A673 (cell line): ENCODE measurements at regions not wholly inside any gene's neighbourhood (a gene's known extent, or its start where the extent isn't known, plus 50 kb on each side); places are given as distances from the start of the nearest gene placed in this dataset.

Experiments
- BruUV-seq: library from RNA; stranded (reverse); fragments of 400-500 nt; replicated peaks from 2 replicates; lab custom pipeline; 2021; lab: Mats Ljungman, UMichigan
- CTCF ChIA-PET: fragments of 300-600 bp; sonication (Branson Sonifier 250); formaldehyde crosslinking; loops from one replicate; lab custom pipeline; 2022; ENCODE audit warnings: antibody characterized with exemption; lab: Charles Lee
- POLR2A ChIA-PET: fragments of 300-600 bp; sonication (Branson Sonifier 250); formaldehyde crosslinking; loops from one replicate; lab custom pipeline; 2022; ENCODE audit warnings: antibody characterized with exemption; ENCODE audit not compliant: low non-redundant PET; lab: Charles Lee
- DNase-seq: peaks from one replicate; pipeline ENCODE4 v3.0.0-alpha.2; 2015; ENCODE audit warnings: low spot score
- H3K27ac ChIP-seq: fragments of 200-600 bp; sonication (generic); 2 replicates; pipeline ENCODE4 v1.5.1; 2016; ENCODE audit warnings: mixed run types, low read depth, mild to moderate bottlenecking, mixed read lengths, antibody characterized with exemption, low read length; ENCODE audit not compliant: poor library complexity, severe bottlenecking
- H3K27me3 ChIP-seq: fragments of 200-600 bp; sonication (generic); replicated peaks from 2 replicates; pipeline ENCODE4 v1.6.1; 2017; ENCODE audit warnings: mixed run types, low read depth, mild to moderate bottlenecking, mixed read lengths, antibody characterized with exemption, low read length; ENCODE audit not compliant: insufficient read depth, poor library complexity
- H3K36me3 ChIP-seq: fragments of 200-600 bp; sonication (generic); 2 replicates; pipeline ENCODE4 v1.6.1; 2016; ENCODE audit warnings: mixed run types, mild to moderate bottlenecking, mixed read lengths, antibody characterized with exemption, low read length; ENCODE audit not compliant: insufficient read depth, poor library complexity, severe bottlenecking
- H3K4me1 ChIP-seq: fragments of 200-600 bp; sonication (generic); 2 replicates; pipeline ENCODE4 v1.6.1; 2017; ENCODE audit warnings: mixed run types, mild to moderate bottlenecking, mixed read lengths, antibody characterized with exemption, low read length; ENCODE audit not compliant: insufficient read depth, poor library complexity, severe bottlenecking
- H3K4me3 ChIP-seq: fragments of 200-600 bp; sonication (generic); 2 replicates; pipeline ENCODE4 v1.5.1; 2016; ENCODE audit warnings: low read depth, mixed run types, mild to moderate bottlenecking, mixed read lengths, low read length; ENCODE audit not compliant: poor library complexity, severe bottlenecking
- H3K9me3 ChIP-seq: fragments of 200-600 bp; sonication (generic); 2 replicates; pipeline ENCODE4 v1.6.1; 2016; ENCODE audit warnings: mixed run types, low read depth, mild to moderate bottlenecking, mixed read lengths, antibody characterized with exemption, low read length; ENCODE audit not compliant: poor library complexity, severe bottlenecking
- CTCF ChIP-seq: fragments of 300-800, 200-600 bp; sonication (generic); conservative IDR thresholded peaks from 2 replicates; pipeline ENCODE4 v1.5.1; 2017; ENCODE audit warnings: low read depth, mild to moderate bottlenecking, antibody characterized with exemption, low read length, moderate library complexity, mixed read lengths
- EZH2 ChIP-seq: fragments of 200-600 bp; sonication (generic); IDR thresholded peaks from 2 replicates; pipeline ENCODE4 v1.6.1; 2017; ENCODE audit warnings: borderline replicate concordance, low read depth, mild to moderate bottlenecking, mixed read lengths, antibody characterized with exemption, low read length; ENCODE audit not compliant: poor library complexity, severe bottlenecking
- intact Hi-C: fragments of 100-400 bp; cut with micrococcal nuclease; formaldehyde crosslinking; loops from one replicate; pipeline ENCODE4 v1.10.0; 2022; ENCODE audit not compliant: unreplicated experiment

DNA sequence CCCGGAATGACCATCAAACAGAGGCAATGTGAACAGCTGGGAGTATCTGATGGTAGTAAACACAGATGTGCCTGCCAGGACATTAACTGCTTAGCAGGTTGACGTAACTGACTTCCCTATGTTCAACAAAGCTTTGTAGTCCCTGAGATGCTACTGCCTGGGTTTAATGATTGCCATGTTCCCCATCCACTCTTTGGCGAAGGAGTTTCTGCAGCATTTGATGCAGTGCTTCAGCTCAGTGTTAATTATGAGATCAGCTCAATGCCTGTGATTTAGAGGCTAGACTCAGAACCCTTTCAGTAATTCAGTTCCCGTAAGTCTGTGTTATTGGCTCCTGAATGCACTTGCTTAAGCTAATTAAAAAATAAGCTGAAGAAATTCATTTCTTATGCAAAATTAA, 547.3 kb upstream of the ZNF608 start:
- CTCF ChIA-PET, result no interaction called here
- intact Hi-C loops, result no loop called here
- Histone ChIP-seq H3K27ac (no peak overlapping the region), H3K27me3 (no peaks in the 10 kb centered on the region), H3K4me1 (no peaks in the 10 kb centered on the region), H3K9me3 (no peaks in the 10 kb centered on the region), H3K36me3 (no peaks in the 10 kb centered on the region), H3K4me3 (no peak overlapping the region)
- POLR2A ChIA-PET, result no interaction called here
- no TSS peak for BruUV-seq
- DNase-seq, result no peak
- TF ChIP-seq CTCF, result no peak
- no peak for TF ChIP-seq EZH2

GRCh38 chr5:125294844-125295243, 548.4 kb upstream of the ZNF608 start:
- TF ChIP-seq EZH2 (no peak), CTCF (no peak)
- CTCF ChIA-PET, result no interaction called here
- no TSS peak for BruUV-seq
- intact Hi-C loops, result no loop called here
- no peak overlapping the region for H3K4me3 ChIP-seq
- H3K27me3 ChIP-seq, result no peaks in the 10 kb centered on the region
- H3K4me1 ChIP-seq, result no peaks in the 10 kb centered on the region
- H3K27ac ChIP-seq, result no peak overlapping the region
- no peaks in the 10 kb centered on the region for H3K36me3 ChIP-seq
- POLR2A ChIA-PET, result no interaction called here
- no peak for DNase-seq
- H3K9me3 ChIP-seq, result no peaks in the 10 kb centered on the region

GRCh38 chr5:125295405-125295872, 549.0 kb upstream of the ZNF608 start:
- Histone ChIP-seq H3K36me3 (no peaks in the 10 kb centered on the region), H3K27ac (no peak overlapping the region), H3K27me3 (no peaks in the 10 kb centered on the region), H3K4me3 (no peak overlapping the region), H3K4me1 (no peaks in the 10 kb centered on the region), H3K9me3 (no peaks in the 10 kb centered on the region)
- ChIA-PET CTCF (no interaction called here), POLR2A (no interaction called here)
- intact Hi-C loops, result no loop called here
- TF ChIP-seq EZH2, result no peak
- TF ChIP-seq CTCF, result no peak
- no peak for DNase-seq
- BruUV-seq, result no TSS peak
